ENCODE measurements at regions not wholly inside any gene's neighbourhood (a gene's known extent, or its start where the extent isn't known, plus 50 kb on each side); places are given as distances from the start of the nearest gene placed in this dataset.

DNA sequence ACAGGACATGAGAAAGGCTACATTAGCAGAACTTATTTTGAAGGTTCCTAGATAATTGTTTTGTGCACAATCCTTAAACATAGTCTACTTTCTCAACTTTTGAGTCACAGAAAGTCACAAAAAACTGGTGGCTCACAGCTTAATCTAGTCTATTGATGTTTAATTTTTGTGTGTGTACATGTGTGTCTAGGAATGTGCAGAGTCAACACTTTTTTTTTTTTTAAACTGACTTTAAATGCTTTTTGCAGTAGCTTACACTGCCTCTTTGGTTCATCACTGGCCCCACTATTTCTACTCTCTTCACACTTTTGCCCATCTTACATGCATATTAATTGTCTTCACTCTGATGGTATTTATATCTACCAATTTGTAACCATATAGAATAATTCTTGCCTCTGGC is 566.9 kb downstream of the BCKDHB start:
- Histone ChIP-seq H3K27ac (no peak overlapping the region), H3K36me3 (no peaks in the 10 kb centered on the region), H3K9me3 (no peaks in the 10 kb centered on the region), H3K27me3 (no peaks in the 10 kb centered on the region), H3K4me3 (no peak overlapping the region), H3K4me1 (no peaks in the 10 kb centered on the region)
- ATAC-seq (no peak), DNase-seq (no peak)
- TF ChIP-seq CTCF (IDR thresholded peaks at IDR 0.05), result no peak
- intact Hi-C loops (cut with DNase I), result no loop called here

DNA sequence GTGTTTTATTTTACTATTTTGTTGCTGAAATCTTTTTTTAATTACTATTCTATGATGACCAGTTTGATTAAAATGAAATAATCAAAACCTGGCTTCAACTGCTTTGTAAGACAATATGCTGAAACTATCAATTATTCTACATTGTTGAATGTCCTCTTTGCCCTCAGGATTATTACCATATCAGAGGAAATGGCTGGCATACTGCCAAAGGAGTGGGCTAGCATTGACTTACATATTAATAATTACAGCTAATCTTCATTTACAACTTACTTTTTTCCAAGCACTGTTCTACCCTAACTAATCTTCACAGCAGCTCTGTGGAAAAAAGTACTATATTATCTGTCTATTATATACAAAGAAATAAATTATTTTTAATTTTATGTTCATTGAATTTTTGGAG is 560.5 kb downstream of the BCKDHB start:
- no peak for DNase-seq

GRCh38 chr6:80658926-80659325 is 552.5 kb downstream of the BCKDHB start:
- H3K27me3 ChIP-seq, result no peaks in the 10 kb centered on the region
- no peak overlapping the region for H3K27ac ChIP-seq
- no peak for TF ChIP-seq CTCF (IDR thresholded peaks at IDR 0.05)
- H3K4me1 ChIP-seq, result no peaks in the 10 kb centered on the region
- intact Hi-C loops (cut with DNase I), result no loop called here
- no peak overlapping the region for H3K4me3 ChIP-seq
- DNase-seq, result no peak
- H3K9me3 ChIP-seq, result no peaks in the 10 kb centered on the region
- H3K36me3 ChIP-seq, result no peaks in the 10 kb centered on the region
- no peak for ATAC-seq

More for the DNA sequence above, 560.5 kb downstream of the BCKDHB start:
- H3K27ac ChIP-seq, result no peak overlapping the region
- intact Hi-C loops (cut with DNase I), result no loop called here
- no peaks in the 10 kb centered on the region for H3K27me3 ChIP-seq
- H3K36me3 ChIP-seq, result no peaks in the 10 kb centered on the region
- no peak overlapping the region for H3K4me3 ChIP-seq
- no peaks in the 10 kb centered on the region for H3K9me3 ChIP-seq
- no peak for ATAC-seq
- H3K4me1 ChIP-seq, result no peaks in the 10 kb centered on the region
- TF ChIP-seq CTCF (IDR thresholded peaks at IDR 0.05), result no peak

GRCh38 chr6:80647156-80647555 is 540.7 kb downstream of the BCKDHB start:
- intact Hi-C loops (cut with DNase I), result no loop called here
- DNase-seq (no peak), ATAC-seq (no peak)
- peaks cover 7% of the 10 kb centered on the region for H3K9me3 ChIP-seq
- H3K4me1 ChIP-seq, result no peaks in the 10 kb centered on the region
- no peak for TF ChIP-seq CTCF (IDR thresholded peaks at IDR 0.05)
- no peaks in the 10 kb centered on the region for H3K27me3 ChIP-seq
- H3K4me3 ChIP-seq, result no peak overlapping the region
- no peaks in the 10 kb centered on the region for H3K36me3 ChIP-seq
- H3K27ac ChIP-seq, result no peak overlapping the region

- no peak overlapping the region for H3K4me3 ChIP-seq
- H3K27me3 ChIP-seq, result no peaks in the 10 kb centered on the region
- H3K9me3 ChIP-seq, result peaks cover 7% of the 10 kb centered on the region
- no peak overlapping the region for H3K27ac ChIP-seq
- no peaks in the 10 kb centered on the region for H3K36me3 ChIP-seq
- no peak for TF ChIP-seq CTCF (IDR thresholded peaks at IDR 0.05)
- no peak for DNase-seq
- H3K4me1 ChIP-seq, result no peaks in the 10 kb centered on the region
- ATAC-seq, result no peak
- intact Hi-C loops (cut with DNase I), result no loop called here
These were observed 537.4 kb downstream of the BCKDHB start for GRCh38 chr6:80643881-80644280.

DNA sequence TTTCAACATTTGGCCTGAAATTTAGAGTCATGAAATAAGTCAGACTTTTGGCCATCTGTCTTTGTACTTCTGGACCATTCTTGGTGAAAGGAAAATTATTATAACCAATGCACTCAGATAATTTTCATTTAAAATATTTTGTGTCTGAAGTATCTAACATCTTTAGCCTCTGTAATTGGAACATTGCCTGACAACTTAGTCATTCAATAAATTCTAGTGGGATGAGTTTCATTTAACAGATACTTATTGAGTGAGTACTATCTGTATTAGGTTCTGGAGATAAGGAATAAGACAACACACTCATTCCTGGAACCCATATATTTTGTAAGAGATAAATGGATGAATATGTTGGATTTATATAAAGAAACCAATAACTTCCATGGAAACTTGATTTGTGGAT is 536.0 kb downstream of the BCKDHB start:
- no peak for DNase-seq
- Histone ChIP-seq H3K36me3 (no peaks in the 10 kb centered on the region), H3K27ac (no peak overlapping the region), H3K9me3 (peaks cover 7% of the 10 kb centered on the region), H3K4me3 (no peak overlapping the region), H3K4me1 (no peaks in the 10 kb centered on the region), H3K27me3 (no peaks in the 10 kb centered on the region)
- intact Hi-C loops (cut with DNase I), result no loop called here
- no peak for ATAC-seq
- TF ChIP-seq CTCF (IDR thresholded peaks at IDR 0.05), result no peak

Data from upper lobe of right lung (tissue), 1 donor.